Small intestine (tissue), 7 donors: ENCODE measurements at regions not wholly inside any gene's neighbourhood (a gene's known extent, or its start where the extent isn't known, plus 50 kb on each side); places are given as distances from the start of the nearest gene placed in this dataset.

ENCODE experiments used
- DNase-seq, 2 donors: peaks; one replicate each; pipeline versions ENCODE4 v3.0.0 to v3.0.0-alpha.2; 2013
- FAIRE-seq: peaks from 2 replicates; lab custom pipeline; 2012; peaks lifted over from hg19 to GRCh38; lab: Jason Lieb, UNC
- H3K27ac ChIP-seq, 3 donors: one replicate each; pipeline ENCODE4 v1.5.1; 2013; ENCODE audit warnings: low read length in 2 of 3, mild to moderate bottlenecking in 2 of 3, control low read depth in 1 of 3, inconsistent platforms in 1 of 3, low read depth in 1 of 3, moderate library complexity in 1 of 3
- H3K27me3 ChIP-seq, 3 donors: one replicate each; pipeline ENCODE4 v1.6.1; 2013; ENCODE audit warnings: low read length in 3 of 3, inconsistent platforms in 1 of 3; ENCODE audit not compliant: control insufficient read depth in 3 of 3, insufficient read depth in 3 of 3
- H3K36me3 ChIP-seq, 3 donors: one replicate each; pipeline ENCODE4 v1.6.1; 2013; ENCODE audit warnings: low read length in 3 of 3, inconsistent platforms in 1 of 3, low read depth in 1 of 3, mild to moderate bottlenecking in 1 of 3, moderate library complexity in 1 of 3; ENCODE audit not compliant: control insufficient read depth in 3 of 3, insufficient read depth in 2 of 3
- H3K4me1 ChIP-seq, 3 donors: one replicate each; pipeline ENCODE4 v1.6.1; 2013; ENCODE audit warnings: low read length in 2 of 3, inconsistent platforms in 1 of 3, low read depth in 1 of 3, mild to moderate bottlenecking in 1 of 3, moderate library complexity in 1 of 3; ENCODE audit not compliant: control insufficient read depth in 3 of 3, insufficient read depth in 2 of 3
- H3K4me3 ChIP-seq, 3 donors: one replicate each; pipeline ENCODE4 v1.5.1; 2013; ENCODE audit warnings: low read length in 3 of 3, control low read depth in 1 of 3, inconsistent platforms in 1 of 3, low read depth in 1 of 3, mild to moderate bottlenecking in 1 of 3, moderate library complexity in 1 of 3
- H3K9me3 ChIP-seq, 2 donors: one replicate each; pipeline ENCODE4 v1.6.1; 2013; ENCODE audit warnings: low read depth in 1 of 2, low read length in 1 of 2; ENCODE audit not compliant: control insufficient read depth in 2 of 2, insufficient read depth in 1 of 2
- WGBS, 3 donors: extraction: QIAGEN DNeasy Blood & Tissue Kit; methylation state at CpG; one replicate each; pipeline ENCODE4 v1.1.7; 2013; 5-methylcytosine and 5-hydroxymethylcytosine counted together
- donor health status: healthy with polysubstance abuse.
- donor health status: control.
- donor health status: control.
- donor health status: Bipolar disorder and iron deficiency.
- donor health status: healthy.

DNA sequence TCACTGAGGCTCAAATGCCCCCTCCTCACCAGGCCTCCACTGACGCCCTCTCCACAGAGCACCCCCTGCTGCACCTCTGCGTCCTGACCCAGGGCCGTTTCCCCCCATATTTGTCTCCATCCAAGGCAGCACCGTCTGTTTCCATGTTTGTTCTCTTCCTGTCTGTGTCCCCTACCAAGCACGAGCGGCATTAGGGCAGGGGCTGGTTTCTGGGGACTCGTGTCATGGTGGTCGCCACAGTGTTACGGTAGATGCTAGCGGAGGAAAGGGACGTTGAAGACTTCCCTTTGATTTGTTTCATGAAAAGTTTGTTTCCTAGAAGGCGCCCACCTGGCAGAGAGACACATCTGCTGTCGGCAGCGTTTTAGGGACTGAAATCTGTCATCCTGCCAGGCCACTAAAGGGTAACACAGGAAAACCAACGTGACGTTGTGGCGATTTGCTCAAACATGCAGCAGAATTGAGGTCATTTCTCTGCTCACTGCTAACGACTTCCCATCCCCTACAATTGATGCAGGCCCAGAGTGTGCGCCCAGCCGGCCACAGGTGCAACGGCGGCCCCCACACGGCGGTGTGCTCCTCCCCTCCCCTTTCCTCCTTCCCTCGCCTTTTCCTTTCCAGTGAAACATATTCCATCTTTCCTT is 79.3 kb upstream of the IRX4 start:
- no peaks in the 10 kb centered on the region for H3K4me1 ChIP-seq
- no peaks in the 10 kb centered on the region for H3K9me3 ChIP-seq
- H3K27ac ChIP-seq, result no peak overlapping the region
- no peaks in the 10 kb centered on the region for H3K36me3 ChIP-seq
- H3K27me3 ChIP-seq, result no peaks in the 10 kb centered on the region
- H3K4me3 ChIP-seq, result no peak overlapping the region
- FAIRE-seq, result no peak
- WGBS, 3 donors, result 73 to 85% (median 74%) methylated on average over 25 of the region's 25 CpGs
- no peak for DNase-seq

DNA sequence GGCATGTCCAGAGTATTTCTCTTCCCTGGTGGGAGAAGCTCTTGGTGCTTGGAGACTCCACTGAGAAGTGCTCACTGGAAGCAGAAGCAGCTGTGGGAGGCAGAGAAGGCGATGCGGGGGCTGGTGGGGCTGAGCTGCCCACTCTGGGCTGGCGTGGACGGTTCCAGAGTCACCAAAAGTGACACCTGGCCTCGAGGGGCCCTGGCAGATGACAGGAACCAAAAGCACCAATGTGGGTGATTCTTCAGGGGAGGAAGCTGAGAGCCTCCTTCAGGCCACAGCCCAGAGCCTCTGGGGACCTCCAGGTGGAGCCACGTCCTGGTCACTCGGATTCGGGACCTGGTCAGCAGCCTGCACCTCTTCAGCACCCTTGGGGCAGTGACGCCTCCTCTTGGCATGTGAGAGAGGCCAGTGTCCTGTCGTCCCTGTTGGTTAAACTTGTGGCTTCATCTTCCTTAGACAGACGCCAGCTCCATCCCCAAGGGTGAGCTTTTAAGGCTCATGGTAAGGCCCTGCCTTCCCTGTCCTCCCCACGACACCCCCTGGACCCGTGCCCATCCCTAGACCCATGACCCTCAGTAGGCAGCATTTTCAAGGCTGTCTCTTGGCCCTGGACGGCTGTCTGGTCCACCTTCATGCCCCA is 78.7 kb upstream of the IRX4 start:
- WGBS, 3 donors, result 78 to 83% (median 80%) methylated on average over 14 of the region's 14 CpGs
- no peak overlapping the region for H3K27ac ChIP-seq
- H3K9me3 ChIP-seq, result no peaks in the 10 kb centered on the region
- no peaks in the 10 kb centered on the region for H3K4me1 ChIP-seq
- no peaks in the 10 kb centered on the region for H3K27me3 ChIP-seq
- H3K36me3 ChIP-seq, result no peaks in the 10 kb centered on the region
- no peak overlapping the region for H3K4me3 ChIP-seq
- no peak for FAIRE-seq
- no peak for DNase-seq

GRCh38 chr5:1960595-1961303 is 78.0 kb upstream of the IRX4 start:
- Histone ChIP-seq H3K36me3 (no peaks in the 10 kb centered on the region), H3K4me1 (no peaks in the 10 kb centered on the region), H3K4me3 (no peak overlapping the region), H3K9me3 (no peaks in the 10 kb centered on the region), H3K27me3 (no peaks in the 10 kb centered on the region), H3K27ac (no peak overlapping the region)
- WGBS, 3 donors, result 95 to 97% (median 96%) methylated on average over 8 of the region's 8 CpGs
- FAIRE-seq, result no peak
- no peak for DNase-seq

GRCh38 chr5:1959725-1960581 is 77.2 kb upstream of the IRX4 start:
- no peak for FAIRE-seq

DNA sequence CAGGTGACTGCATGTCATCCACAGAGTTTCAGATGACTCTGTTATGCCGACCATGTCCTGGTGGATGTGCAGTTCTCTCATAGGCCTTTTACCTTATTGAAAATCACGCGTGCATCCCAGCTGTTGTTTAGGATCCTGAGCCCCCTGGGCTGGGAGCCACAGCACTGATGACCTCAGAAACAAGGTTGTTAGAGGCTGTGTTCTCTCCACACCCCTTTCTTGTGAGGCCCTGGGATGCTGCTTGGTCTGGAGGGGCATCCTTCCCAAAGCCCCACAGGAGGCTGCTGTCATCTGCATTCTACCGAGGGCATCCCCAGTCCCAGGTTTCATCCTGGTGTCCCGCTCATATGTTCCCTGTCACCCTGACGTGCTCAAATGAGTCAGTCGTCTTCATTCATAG is 76.5 kb upstream of the IRX4 start:
- H3K27ac ChIP-seq, result no peak overlapping the region
- WGBS, 3 donors, result 82 to 85% (median 82%) methylated on average over 7 of the region's 7 CpGs

More at GRCh38 chr5:1959725-1960581, 77.2 kb upstream of the IRX4 start:
- Histone ChIP-seq H3K36me3 (no peaks in the 10 kb centered on the region), H3K27me3 (no peaks in the 10 kb centered on the region), H3K4me3 (no peak overlapping the region), H3K27ac (no peak overlapping the region), H3K4me1 (no peaks in the 10 kb centered on the region), H3K9me3 (no peaks in the 10 kb centered on the region)
- DNase-seq, result no peak
- 81 to 87% (median 85%) methylated on average over 27 of the region's 27 CpGs for WGBS, 3 donors

DNA sequence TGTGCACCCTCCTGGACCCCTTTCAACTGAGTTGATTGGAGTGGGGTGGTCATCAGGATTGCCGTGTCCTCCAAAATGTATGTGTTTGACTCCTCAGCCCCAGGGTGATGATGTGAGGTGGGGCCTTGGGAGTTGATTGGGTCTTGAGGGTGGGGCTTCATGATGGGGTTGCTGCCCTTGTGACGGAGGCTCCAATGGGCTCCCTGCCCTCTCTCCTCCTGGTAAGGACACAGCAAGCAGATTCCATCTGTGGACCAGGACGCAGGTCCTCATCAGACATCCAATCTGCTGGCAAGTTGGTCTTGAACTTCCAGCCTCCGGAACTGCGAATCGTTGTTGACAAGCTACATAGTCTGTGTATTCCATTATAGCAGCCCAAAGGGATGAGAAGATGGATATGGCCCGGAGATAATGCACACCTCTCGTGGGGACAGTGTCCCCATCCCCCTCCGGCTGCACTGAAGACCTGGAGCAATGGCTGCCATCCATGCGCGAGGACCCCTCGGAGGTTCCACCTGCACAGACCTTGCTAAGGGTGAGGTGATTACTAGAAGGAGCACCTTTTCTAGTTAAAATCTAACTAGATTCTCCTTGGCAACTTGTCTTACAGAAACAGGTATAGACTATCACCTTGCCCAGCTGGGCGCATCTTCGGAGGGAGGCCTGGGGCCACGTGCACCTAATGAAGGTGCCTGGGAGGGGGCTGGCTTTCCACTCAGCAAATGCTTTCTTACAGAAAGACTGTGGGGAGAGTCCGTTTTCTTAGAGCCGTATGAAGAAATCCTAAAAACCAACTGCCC is 75.7 kb upstream of the IRX4 start:
- no peak overlapping the region for H3K4me3 ChIP-seq
- FAIRE-seq (no peak), DNase-seq (no peak)
- H3K4me1 ChIP-seq, result no peaks in the 10 kb centered on the region
- no peaks in the 10 kb centered on the region for H3K36me3 ChIP-seq
- WGBS, 3 donors, result 86 to 89% (median 88%) methylated on average over 17 of the region's 17 CpGs
- H3K27me3 ChIP-seq, result peaks cover 0 to 2% (median 0%) of the 10 kb centered on the region in 3 donors
- H3K9me3 ChIP-seq, result no peaks in the 10 kb centered on the region
- no peak overlapping the region for H3K27ac ChIP-seq

More for the DNA sequence above, 76.5 kb upstream of the IRX4 start:
- DNase-seq (no peak), FAIRE-seq (no peak)
- H3K4me1 ChIP-seq, result no peaks in the 10 kb centered on the region
- no peak overlapping the region for H3K4me3 ChIP-seq
- no peaks in the 10 kb centered on the region for H3K27me3 ChIP-seq
- H3K36me3 ChIP-seq, result no peaks in the 10 kb centered on the region
- no peaks in the 10 kb centered on the region for H3K9me3 ChIP-seq

DNA sequence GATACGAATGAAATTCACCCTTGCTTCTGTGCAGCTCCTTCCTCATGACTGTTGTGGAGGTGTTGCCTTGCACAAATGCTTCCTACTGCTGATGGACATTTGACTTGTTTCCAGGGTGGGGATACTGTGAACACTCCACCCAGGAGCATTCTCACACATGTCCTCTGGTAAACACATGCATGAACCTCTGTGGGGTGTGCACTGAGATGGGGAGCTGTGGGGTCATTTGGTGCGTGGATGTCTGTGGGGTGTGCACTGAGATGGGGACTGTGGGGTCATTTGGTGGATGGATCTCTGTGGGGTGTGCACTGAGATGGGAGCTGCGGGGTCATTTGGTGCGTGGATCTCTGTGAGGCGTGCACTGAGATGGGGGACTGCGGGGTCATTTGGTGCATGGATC is 72.9 kb upstream of the IRX4 start:
- H3K4me3 ChIP-seq, result no peak overlapping the region
- WGBS, 3 donors, result 89 to 96% (median 95%) methylated on average over 6 of the region's 6 CpGs
- H3K9me3 ChIP-seq, result no peaks in the 10 kb centered on the region
- H3K36me3 ChIP-seq, result no peaks in the 10 kb centered on the region
- FAIRE-seq, result no peak
- H3K27ac ChIP-seq, result no peak overlapping the region
- no peak for DNase-seq
- H3K27me3 ChIP-seq, result peaks cover 0 to 10% (median 0%) of the 10 kb centered on the region in 3 donors
- no peaks in the 10 kb centered on the region for H3K4me1 ChIP-seq
